KMS-11 (cell line): ENCODE measurements at regions not wholly inside any gene's neighbourhood (a gene's known extent, or its start where the extent isn't known, plus 50 kb on each side); places are given as distances from the start of the nearest gene placed in this dataset.

Experiments used
- H2AFZ ChIP-seq: fragments of 200-600 bp; sonication (generic); 2 replicates; pipeline ENCODE4 v1.6.1; 2016; ENCODE audit warnings: antibody characterized with exemption, mixed run types, low read depth
- H3K27ac ChIP-seq: fragments of 200-600 bp; sonication (generic); 2 replicates; pipeline ENCODE4 v1.6.1; 2016; ENCODE audit warnings: mild to moderate bottlenecking, mixed run types
- H3K27me3 ChIP-seq: fragments of 200-600 bp; sonication (generic); 2 replicates; pipeline ENCODE4 v1.6.1; 2017; ENCODE audit warnings: mild to moderate bottlenecking, low read depth, mixed run types, moderate library complexity; ENCODE audit not compliant: insufficient read depth
- H3K36me3 ChIP-seq: fragments of 200-600 bp; sonication (generic); 2 replicates; pipeline ENCODE4 v1.6.1; 2017; ENCODE audit warnings: mild to moderate bottlenecking, mixed run types; ENCODE audit not compliant: insufficient read depth
- H3K4me1 ChIP-seq: fragments of 200-600 bp; sonication (generic); 2 replicates; pipeline ENCODE4 v1.6.1; 2016; ENCODE audit warnings: mild to moderate bottlenecking, low read depth, mixed run types; ENCODE audit not compliant: poor library complexity, severe bottlenecking
- H3K4me2 ChIP-seq: fragments of 200-600 bp; sonication (generic); 2 replicates; pipeline ENCODE4 v1.7.0; 2016; ENCODE audit warnings: mild to moderate bottlenecking, mixed run types
- H3K4me3 ChIP-seq: fragments of 200-600 bp; sonication (generic); IDR thresholded peaks from 2 replicates; pipeline ENCODE4 v1.6.1; 2017; ENCODE audit warnings: low read depth, low read length, mixed read lengths; ENCODE audit not compliant: insufficient read depth
- H3K79me2 ChIP-seq: fragments of 200-600 bp; sonication (generic); 2 replicates; pipeline ENCODE4 v1.6.1; 2016; ENCODE audit warnings: low read depth, mixed run types; ENCODE audit not compliant: insufficient read depth
- H3K9ac ChIP-seq: fragments of 200-600 bp; sonication (generic); 2 replicates; pipeline ENCODE4 v1.6.1; 2016; ENCODE audit warnings: mild to moderate bottlenecking, mixed run types
- H4K20me1 ChIP-seq: fragments of 200-600 bp; sonication (generic); 2 replicates; pipeline ENCODE4 v1.6.1; 2016; ENCODE audit warnings: mild to moderate bottlenecking, mixed run types; ENCODE audit not compliant: insufficient read depth
- CTCF ChIP-seq: fragments of 200-600 bp; sonication (generic); conservative IDR thresholded peaks from 2 replicates; pipeline ENCODE4 v1.6.1; 2017; ENCODE audit warnings: low read depth, mild to moderate bottlenecking, antibody characterized with exemption, low read length, moderate library complexity, mixed read lengths

GRCh38 chr15:52976516-52977075, 186.5 kb upstream of the ONECUT1 start:
- Histone ChIP-seq H3K4me1 (no peaks in the 10 kb centered on the region), H3K79me2 (no peaks in the 10 kb centered on the region), H3K4me2 (no peak overlapping the region), H3K9ac (no peak overlapping the region), H3K4me3 (no peak overlapping the region), H4K20me1 (no peaks in the 10 kb centered on the region), H3K27ac (no peak overlapping the region), H3K27me3 (no peaks in the 10 kb centered on the region), H3K36me3 (no peaks in the 10 kb centered on the region), H2AFZ (no peak overlapping the region)
- no peak for TF ChIP-seq CTCF

GRCh38 chr15:52975941-52976449, 185.9 kb upstream of the ONECUT1 start:
- Histone ChIP-seq H4K20me1 (no peaks in the 10 kb centered on the region), H3K36me3 (no peaks in the 10 kb centered on the region), H3K4me2 (no peak overlapping the region), H3K79me2 (no peaks in the 10 kb centered on the region), H3K27me3 (no peaks in the 10 kb centered on the region), H3K4me1 (no peaks in the 10 kb centered on the region), H2AFZ (no peak overlapping the region), H3K27ac (no peak overlapping the region), H3K4me3 (no peak overlapping the region), H3K9ac (no peak overlapping the region)
- no peak for TF ChIP-seq CTCF

- Histone ChIP-seq H3K4me1 (no peaks in the 10 kb centered on the region), H3K9ac (no peak overlapping the region), H3K4me2 (no peak overlapping the region), H3K27ac (no peak overlapping the region), H4K20me1 (no peaks in the 10 kb centered on the region), H3K36me3 (no peaks in the 10 kb centered on the region), H3K4me3 (no peak overlapping the region), H2AFZ (no peak overlapping the region), H3K27me3 (no peaks in the 10 kb centered on the region), H3K79me2 (no peaks in the 10 kb centered on the region)
- no peak for TF ChIP-seq CTCF
These were observed 173.7 kb upstream of the ONECUT1 start for GRCh38 chr15:52963865-52964264.

- Histone ChIP-seq H3K4me1 (no peaks in the 10 kb centered on the region), H3K79me2 (no peaks in the 10 kb centered on the region), H2AFZ (no peak overlapping the region), H4K20me1 (no peaks in the 10 kb centered on the region), H3K27ac (no peak overlapping the region), H3K36me3 (no peaks in the 10 kb centered on the region), H3K9ac (no peak overlapping the region), H3K4me2 (no peak overlapping the region), H3K27me3 (no peaks in the 10 kb centered on the region), H3K4me3 (no peak overlapping the region)
- TF ChIP-seq CTCF: no peak
These were observed 170.1 kb upstream of the ONECUT1 start for GRCh38 chr15:52960283-52960682.
